ENCODE measurements at regions not wholly inside any gene's neighbourhood (a gene's known extent, or its start where the extent isn't known, plus 50 kb on each side); places are given as distances from the start of the nearest gene placed in this dataset.

- ChIA-PET CTCF (no interaction called here), POLR2A (ENCODE audit: low non-redundant PET) (no interaction called here)
- TF ChIP-seq CTCF (conservative IDR thresholded peaks at IDR 0.05; ENCODE audit: low read depth) = no peak
- no peak overlapping the region for H3K27ac ChIP-seq
- DNase-seq (ENCODE audit: low spot score) = no peak
Observed at GRCh38 chr17:77569846-77570564, 388.5 kb upstream of the TNRC6C start.

- no peak for DNase-seq (ENCODE audit: low spot score)
- no peak overlapping the region for H3K27ac ChIP-seq
- POLR2A ChIA-PET (ENCODE audit: low non-redundant PET) = no interaction called here
- TF ChIP-seq CTCF (conservative IDR thresholded peaks at IDR 0.05; ENCODE audit: low read depth) = no peak
- CTCF ChIA-PET = no interaction called here
Observed at GRCh38 chr17:77570565-77570898, 388.0 kb upstream of the TNRC6C start.

GRCh38 chr17:77571155-77571981 lies 387.1 kb upstream of the TNRC6C start:
- POLR2A ChIA-PET (ENCODE audit: low non-redundant PET) = no interaction called here
- TF ChIP-seq CTCF (conservative IDR thresholded peaks at IDR 0.05; ENCODE audit: low read depth) = no peak
- CTCF ChIA-PET = no interaction called here
- DNase-seq (ENCODE audit: low spot score) = no peak
- H3K27ac ChIP-seq = no peak overlapping the region

DNA sequence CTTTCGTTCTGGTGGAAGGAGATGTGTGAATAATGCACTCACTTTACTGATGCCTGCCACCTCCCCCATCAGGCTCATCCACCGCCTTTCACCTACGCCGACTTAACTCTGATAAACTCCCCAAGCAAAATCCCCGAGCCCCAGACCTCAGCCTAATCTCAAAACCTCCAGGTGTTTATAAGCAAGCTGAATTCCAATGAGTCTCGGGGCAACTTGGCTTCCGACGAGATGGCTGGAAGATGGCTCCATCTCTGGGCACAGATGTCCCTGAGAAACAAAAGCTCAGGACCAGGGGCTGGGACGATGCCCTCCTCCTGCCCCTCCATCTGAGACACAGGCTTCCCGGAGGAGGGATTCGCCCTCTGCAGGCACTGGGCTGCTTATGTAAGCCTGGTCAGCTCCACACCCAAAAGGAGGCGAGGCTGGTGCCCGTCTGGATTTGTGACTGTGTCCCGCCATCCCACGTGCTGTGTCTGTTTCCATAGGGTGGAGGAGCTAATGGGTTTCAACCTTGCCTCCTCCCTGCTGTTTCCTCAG lies 386.4 kb upstream of the TNRC6C start:
- CTCF ChIA-PET = interaction anchor here (0.9 kb wide), 1 partner anchor 19 kb away, joined by 3 read pairs; no protein-coding TSS in a partner anchor
- no peak for DNase-seq (ENCODE audit: low spot score)
- POLR2A ChIA-PET (ENCODE audit: low non-redundant PET) = no interaction called here
- TF ChIP-seq CTCF (conservative IDR thresholded peaks at IDR 0.05; ENCODE audit: low read depth) = no peak
- H3K27ac ChIP-seq = no peak overlapping the region

DNA sequence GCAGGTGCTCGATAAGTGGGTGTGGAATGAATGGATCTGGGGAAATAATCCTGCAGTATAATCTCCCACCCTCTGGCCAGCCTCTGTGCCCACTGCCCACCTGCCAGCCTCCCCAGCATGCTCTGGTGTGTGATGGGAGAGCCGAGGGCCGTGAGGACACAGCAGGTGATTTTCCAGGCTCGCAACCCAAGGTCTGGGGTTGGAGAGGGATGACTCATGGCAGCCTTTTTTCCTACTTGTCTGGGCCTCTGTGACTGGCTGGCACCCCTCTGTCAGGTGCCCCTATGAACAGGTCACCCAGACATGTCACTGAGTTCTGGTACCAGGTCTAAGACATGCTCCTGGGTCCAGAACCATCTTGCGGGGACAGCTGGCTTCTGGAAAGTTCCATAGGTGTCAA lies 385.7 kb upstream of the TNRC6C start:
- CTCF ChIA-PET = interaction anchor here (0.6 to 0.9 kb wide), 2 partner anchors 20 to 48 kb away, joined by 3 read pairs; no protein-coding TSS in a partner anchor
- DNase-seq (ENCODE audit: low spot score) = no peak

More for the DNA sequence above, 385.7 kb upstream of the TNRC6C start:
- no peak overlapping the region for H3K27ac ChIP-seq
- no peak for TF ChIP-seq CTCF (conservative IDR thresholded peaks at IDR 0.05; ENCODE audit: low read depth)
- POLR2A ChIA-PET (ENCODE audit: low non-redundant PET) = no interaction called here
